GM21515 (cell line): ENCODE measurements at regions not wholly inside any gene's neighbourhood (a gene's known extent, or its start where the extent isn't known, plus 50 kb on each side); places are given as distances from the start of the nearest gene placed in this dataset.
A peak's percentile ranks its signal among the peaks of the same experiment; 100 is the strongest.

Experiments used
- ATAC-seq: cut with Tn5 transposase; IDR thresholded peaks from one replicate; pipeline ENCODE4 v1.9.1; 2021; ENCODE audit not compliant: unreplicated experiment

GRCh38 chr10:118835682-118836326, 81.0 kb upstream of the CACUL1 start:
- no peak for ATAC-seq

GRCh38 chr10:118838364-118838763, 83.6 kb upstream of the CACUL1 start:
- no peak for ATAC-seq

- no peak for ATAC-seq
Measured at GRCh38 chr10:118839348-118839747, 84.6 kb upstream of the CACUL1 start.

GRCh38 chr10:118840071-118840775, 85.5 kb upstream of the CACUL1 start:
- ATAC-seq, result no peak

GRCh38 chr10:118840776-118841468, 86.2 kb upstream of the CACUL1 start:
- no peak for ATAC-seq

GRCh38 chr10:118841881-118842605, 87.3 kb upstream of the CACUL1 start:
- ATAC-seq, result no peak

GRCh38 chr10:118842843-118843624, 88.3 kb upstream of the CACUL1 start:
- ATAC-seq, result no peak

GRCh38 chr10:118843647-118844265, 89.0 kb upstream of the CACUL1 start:
- no peak for ATAC-seq

- no peak for ATAC-seq
Measured at GRCh38 chr10:118844731-118845521, 90.2 kb upstream of the CACUL1 start.

- ATAC-seq, result no peak
Measured at GRCh38 chr10:118845776-118846175, 91.0 kb upstream of the CACUL1 start.

GRCh38 chr10:118850418-118851061, 95.8 kb upstream of the CACUL1 start:
- ATAC-seq, result no peak

- peak; percentile 74 for ATAC-seq
Measured at GRCh38 chr10:118851062-118852035, 96.6 kb upstream of the CACUL1 start.

GRCh38 chr10:118853916-118854315, 99.1 kb upstream of the CACUL1 start:
- ATAC-seq, result no peak

- ATAC-seq, result no peak
Measured at GRCh38 chr10:118856106-118856505, 101.3 kb upstream of the CACUL1 start.

GRCh38 chr10:118865998-118866693, 111.4 kb upstream of the CACUL1 start:
- ATAC-seq, result no peak

- no peak for ATAC-seq
Measured at GRCh38 chr10:118867768-118868167, 113.0 kb upstream of the CACUL1 start.

GRCh38 chr10:118868589-118868988, 113.8 kb upstream of the CACUL1 start:
- ATAC-seq, result no peak
